HFFc6 (cell line): ENCODE measurements at regions not wholly inside any gene's neighbourhood (a gene's known extent, or its start where the extent isn't known, plus 50 kb on each side); places are given as distances from the start of the nearest gene placed in this dataset.

Experiments used
- DNase-seq: peaks from one replicate; pipeline ENCODE4 v3.0.0-alpha.2; 2018
- H3K27ac Mint-ChIP-seq: 2 replicates; pipeline ENCODE4 v1.8.0; 2020; ENCODE audit warnings: mild to moderate bottlenecking, mixed read lengths
- H3K27me3 Mint-ChIP-seq: 2 replicates; pipeline ENCODE4 v1.8.0; 2021; ENCODE audit warnings: mild to moderate bottlenecking, moderate library complexity, mixed read lengths; ENCODE audit not compliant: insufficient read depth
- H3K36me3 Mint-ChIP-seq: 2 replicates; pipeline ENCODE4 v1.8.0; 2021; ENCODE audit warnings: low read depth, mixed read lengths
- H3K4me1 Mint-ChIP-seq: 2 replicates; pipeline ENCODE4 v1.8.0; 2020; ENCODE audit warnings: low read depth, mixed read lengths
- H3K4me3 Mint-ChIP-seq: 2 replicates; pipeline ENCODE4 v1.8.0; 2020; ENCODE audit warnings: mild to moderate bottlenecking, moderate library complexity, mixed read lengths
- H3K9me3 Mint-ChIP-seq: 2 replicates; pipeline ENCODE4 v1.8.0; 2020; ENCODE audit warnings: mild to moderate bottlenecking, mixed read lengths
- TF ChIP-seq, protein P1 (sequence below): fragments of 200-600 bp; sonication (generic); IDR thresholded peaks from 2 replicates; pipeline ENCODE4 v1.5.0; 2021; ENCODE audit warnings: antibody characterized with exemption, mild to moderate bottlenecking

DNA sequence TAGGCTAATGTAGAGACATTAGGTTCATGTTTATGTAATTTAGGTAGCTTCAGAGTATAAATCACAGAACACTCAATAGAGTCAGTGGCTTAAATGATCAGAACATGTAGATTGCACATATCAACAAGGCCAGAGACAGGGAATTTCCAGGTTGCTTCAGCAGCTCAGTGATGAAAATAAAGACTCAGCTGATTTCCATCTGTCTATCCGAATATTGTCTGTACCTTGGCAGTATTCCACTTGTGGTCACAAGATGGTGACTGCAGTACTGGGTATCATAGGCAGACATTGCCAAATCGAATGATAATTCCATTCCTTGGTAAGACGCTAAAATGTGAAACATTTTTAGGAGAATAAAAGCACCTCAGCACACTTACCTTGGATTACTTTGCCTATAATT, 702.2 kb downstream of the MAT2B start:
- H3K4me1 Mint-ChIP-seq, result no peaks in the 10 kb centered on the region; the same call in 1 of the 2 replicates
- TF ChIP-seq, protein P1, sequence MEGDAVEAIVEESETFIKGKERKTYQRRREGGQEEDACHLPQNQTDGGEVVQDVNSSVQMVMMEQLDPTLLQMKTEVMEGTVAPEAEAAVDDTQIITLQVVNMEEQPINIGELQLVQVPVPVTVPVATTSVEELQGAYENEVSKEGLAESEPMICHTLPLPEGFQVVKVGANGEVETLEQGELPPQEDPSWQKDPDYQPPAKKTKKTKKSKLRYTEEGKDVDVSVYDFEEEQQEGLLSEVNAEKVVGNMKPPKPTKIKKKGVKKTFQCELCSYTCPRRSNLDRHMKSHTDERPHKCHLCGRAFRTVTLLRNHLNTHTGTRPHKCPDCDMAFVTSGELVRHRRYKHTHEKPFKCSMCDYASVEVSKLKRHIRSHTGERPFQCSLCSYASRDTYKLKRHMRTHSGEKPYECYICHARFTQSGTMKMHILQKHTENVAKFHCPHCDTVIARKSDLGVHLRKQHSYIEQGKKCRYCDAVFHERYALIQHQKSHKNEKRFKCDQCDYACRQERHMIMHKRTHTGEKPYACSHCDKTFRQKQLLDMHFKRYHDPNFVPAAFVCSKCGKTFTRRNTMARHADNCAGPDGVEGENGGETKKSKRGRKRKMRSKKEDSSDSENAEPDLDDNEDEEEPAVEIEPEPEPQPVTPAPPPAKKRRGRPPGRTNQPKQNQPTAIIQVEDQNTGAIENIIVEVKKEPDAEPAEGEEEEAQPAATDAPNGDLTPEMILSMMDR, result no peak
- no peak overlapping the region for H3K27ac Mint-ChIP-seq
- no peaks in the 10 kb centered on the region for H3K27me3 Mint-ChIP-seq
- H3K9me3 Mint-ChIP-seq, result peaks cover 7% of the 10 kb centered on the region; the same call in 1 of the 2 replicates
- DNase-seq, result no peak
- no peaks in the 10 kb centered on the region for H3K36me3 Mint-ChIP-seq
- H3K4me3 Mint-ChIP-seq, result no peak overlapping the region

DNA sequence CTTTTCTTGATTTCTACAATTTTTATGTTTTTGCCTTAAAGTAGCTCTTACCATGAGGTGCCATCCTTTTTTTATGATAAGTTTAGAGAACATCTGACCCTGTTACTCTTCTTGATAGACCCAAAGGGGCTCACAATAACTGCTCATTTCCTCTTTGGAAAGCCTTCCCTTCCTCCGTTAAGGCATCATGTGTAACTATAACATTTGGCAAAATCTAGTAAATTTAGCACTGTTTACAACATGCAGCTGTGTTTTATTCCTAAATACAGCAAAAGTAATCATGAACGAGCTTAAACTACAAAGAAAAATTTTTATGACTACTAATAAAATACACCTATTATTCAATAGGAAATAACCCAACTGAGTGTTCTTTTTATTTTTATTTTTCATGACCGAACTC, 705.1 kb downstream of the MAT2B start:
- TF ChIP-seq, protein P1, result no peak
- H3K4me3 Mint-ChIP-seq, result no peak overlapping the region
- H3K9me3 Mint-ChIP-seq, result peaks cover 7% of the 10 kb centered on the region; the same call in 1 of the 2 replicates
- DNase-seq, result no peak
- no peaks in the 10 kb centered on the region for H3K4me1 Mint-ChIP-seq
- H3K27me3 Mint-ChIP-seq, result no peaks in the 10 kb centered on the region
- no peaks in the 10 kb centered on the region for H3K36me3 Mint-ChIP-seq
- no peak overlapping the region for H3K27ac Mint-ChIP-seq

DNA sequence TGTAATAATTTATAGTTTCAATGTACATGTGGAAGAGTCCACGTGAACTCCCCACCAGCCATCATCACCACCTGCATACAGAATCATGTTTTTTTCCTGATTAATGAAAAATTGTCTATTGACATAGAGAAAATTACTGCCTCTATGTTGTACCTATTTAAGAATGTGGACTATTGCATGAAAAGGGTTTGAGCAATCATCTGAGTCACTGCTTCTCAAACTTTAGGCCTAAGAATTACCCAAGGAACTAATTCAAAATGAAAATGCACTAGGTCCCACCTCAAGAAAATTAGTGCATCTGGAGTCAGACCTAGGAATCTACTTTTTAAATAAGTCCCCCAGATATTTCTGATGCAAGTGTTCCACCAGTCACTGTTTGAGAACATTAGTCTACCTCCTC, 709.3 kb downstream of the MAT2B start:
- H3K4me3 Mint-ChIP-seq, result no peak overlapping the region
- H3K27ac Mint-ChIP-seq, result no peak overlapping the region
- H3K9me3 Mint-ChIP-seq, result peaks cover 12% of the 10 kb centered on the region
- no peaks in the 10 kb centered on the region for H3K36me3 Mint-ChIP-seq
- DNase-seq, result no peak
- TF ChIP-seq, protein P1, result no peak
- no peaks in the 10 kb centered on the region for H3K27me3 Mint-ChIP-seq
- H3K4me1 Mint-ChIP-seq, result no peaks in the 10 kb centered on the region

DNA sequence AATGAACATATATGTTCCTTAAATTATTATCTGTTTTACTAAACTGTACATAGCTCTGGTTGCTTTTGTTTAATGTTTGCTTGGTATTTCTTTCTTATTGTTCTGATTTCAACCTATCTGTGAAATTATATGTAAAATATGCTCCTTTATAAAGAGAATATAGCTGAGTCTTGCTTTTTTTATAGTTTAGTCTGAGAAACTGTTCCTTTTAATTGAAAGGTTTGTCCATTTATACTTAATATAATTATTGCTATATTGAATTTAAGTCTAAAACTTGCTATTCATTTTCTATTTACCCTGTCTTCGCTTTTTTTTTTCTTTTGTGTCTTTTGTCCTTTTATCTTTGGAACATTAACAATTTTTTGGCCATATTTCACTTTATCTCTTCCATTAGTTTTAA, 712.0 kb downstream of the MAT2B start:
- no peak overlapping the region for H3K27ac Mint-ChIP-seq
- no peaks in the 10 kb centered on the region for H3K36me3 Mint-ChIP-seq
- H3K4me1 Mint-ChIP-seq, result no peaks in the 10 kb centered on the region
- H3K4me3 Mint-ChIP-seq, result no peak overlapping the region
- TF ChIP-seq, protein P1, result no peak
- H3K9me3 Mint-ChIP-seq, result peaks cover 5% of the 10 kb centered on the region
- no peak for DNase-seq
- H3K27me3 Mint-ChIP-seq, result no peaks in the 10 kb centered on the region

DNA sequence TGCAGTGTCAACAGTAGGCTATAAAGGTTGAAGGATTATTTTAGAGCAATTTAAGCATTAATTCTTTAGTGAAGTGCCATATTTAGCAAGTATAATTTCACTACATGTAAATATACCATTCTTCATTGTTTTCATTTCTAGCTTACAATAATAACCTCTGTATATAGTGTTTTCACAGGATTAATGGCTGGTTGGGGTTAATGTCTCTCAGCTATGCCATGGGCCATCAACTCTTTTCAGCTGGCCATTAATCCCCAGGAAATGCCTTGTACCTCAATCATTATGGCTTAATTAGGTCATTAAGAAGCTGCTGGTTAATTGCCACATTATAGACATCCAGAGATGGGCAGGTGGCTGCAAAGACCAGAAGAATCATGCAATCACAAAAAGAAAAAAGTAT, 715.1 kb downstream of the MAT2B start:
- H3K36me3 Mint-ChIP-seq, result no peaks in the 10 kb centered on the region
- H3K27ac Mint-ChIP-seq, result no peak overlapping the region
- H3K9me3 Mint-ChIP-seq, result peaks cover 19% of the 10 kb centered on the region
- TF ChIP-seq, protein P1, result no peak
- DNase-seq, result no peak
- H3K4me1 Mint-ChIP-seq, result no peaks in the 10 kb centered on the region
- no peak overlapping the region for H3K4me3 Mint-ChIP-seq
- H3K27me3 Mint-ChIP-seq, result no peaks in the 10 kb centered on the region; the same call in 1 of the 2 replicates

DNA sequence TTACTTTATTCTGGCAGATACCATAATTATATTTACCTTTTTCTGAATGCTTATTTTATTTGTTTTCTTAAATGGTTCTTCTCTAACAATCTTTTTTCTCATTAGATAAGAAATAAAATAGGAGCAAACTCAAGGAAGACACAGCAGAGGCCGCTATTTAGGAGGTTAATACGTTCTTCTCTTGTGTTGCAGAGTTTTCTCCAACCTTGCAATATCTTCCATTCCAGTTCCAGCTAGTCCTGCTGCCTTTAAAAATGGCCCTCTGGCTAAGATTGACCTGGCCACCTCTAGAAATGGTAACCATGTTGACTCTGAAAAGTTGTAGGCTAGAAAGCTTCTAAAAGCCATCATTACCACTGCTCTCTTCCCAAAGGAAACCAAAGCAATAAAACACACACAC, 718.8 kb downstream of the MAT2B start:
- no peak for DNase-seq
- TF ChIP-seq, protein P1, result no peak
- peaks cover 34% of the 10 kb centered on the region for H3K9me3 Mint-ChIP-seq
- H3K27me3 Mint-ChIP-seq, result no peaks in the 10 kb centered on the region; the same call in none of the 2 replicates
- no peak overlapping the region for H3K4me3 Mint-ChIP-seq
- H3K4me1 Mint-ChIP-seq, result no peaks in the 10 kb centered on the region
- no peak overlapping the region for H3K27ac Mint-ChIP-seq
- H3K36me3 Mint-ChIP-seq, result no peaks in the 10 kb centered on the region
